GM12873 (cell line): ENCODE measurements at regions not wholly inside any gene's neighbourhood (a gene's known extent, or its start where the extent isn't known, plus 50 kb on each side); places are given as distances from the start of the nearest gene placed in this dataset.

Source experiments
- CTCF ChIP-seq: IDR thresholded peaks from 2 replicates; pipeline ENCODE4 v1.5.1; 2012; ENCODE audit warnings: low read depth, mild to moderate bottlenecking, moderate library complexity, low read length, control low read depth; ENCODE audit not compliant: insufficient read depth; ENCODE audit errors: missing control alignments

DNA sequence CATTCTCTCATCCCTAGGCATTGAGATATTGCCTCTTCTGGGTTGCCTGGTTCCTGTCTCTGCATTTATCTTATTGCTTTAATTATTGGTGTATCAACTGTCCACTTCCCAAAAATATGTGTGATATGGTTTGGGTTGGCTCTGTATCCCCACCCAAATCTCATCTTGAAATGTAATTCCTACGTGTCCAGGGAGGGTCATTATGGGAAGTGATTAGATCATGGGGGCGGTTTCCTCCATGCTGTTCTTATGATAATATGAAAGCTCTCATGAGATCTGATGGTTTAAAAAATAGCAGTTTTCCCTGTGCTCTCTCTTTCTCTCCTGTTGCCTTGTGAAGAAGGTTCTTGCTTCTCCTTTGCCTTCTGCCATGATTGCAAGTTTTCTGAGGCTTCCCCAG, 308.3 kb upstream of the HS3ST1 start:
- TF ChIP-seq CTCF, result no peak

GRCh38 chr4:11735651-11736050, 307.0 kb upstream of the HS3ST1 start:
- no peak for TF ChIP-seq CTCF

DNA sequence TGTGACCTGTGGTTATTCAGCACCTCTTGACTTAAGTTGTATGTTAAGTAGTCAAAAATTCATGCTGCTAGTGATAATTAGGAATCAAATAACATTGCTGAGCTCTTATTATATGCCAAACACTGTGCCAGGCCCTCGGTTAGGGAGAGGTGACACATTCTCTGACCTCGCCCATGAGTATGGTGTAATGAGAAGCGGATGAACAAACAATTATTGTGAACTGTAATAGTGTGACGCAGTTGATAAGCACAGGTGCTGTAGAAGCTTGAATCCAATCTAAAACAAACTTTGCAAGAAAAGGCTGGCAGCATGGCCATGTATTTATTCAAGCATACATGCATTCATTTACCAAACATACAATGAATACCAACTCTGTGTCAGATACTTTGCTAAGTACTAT, 303.5 kb upstream of the HS3ST1 start:
- TF ChIP-seq CTCF, result no peak

GRCh38 chr4:11730545-11730944, 301.9 kb upstream of the HS3ST1 start:
- no peak for TF ChIP-seq CTCF

GRCh38 chr4:11729548-11729947, 300.9 kb upstream of the HS3ST1 start:
- TF ChIP-seq CTCF, result no peak

- no peak for TF ChIP-seq CTCF
These were observed 299.3 kb upstream of the HS3ST1 start for GRCh38 chr4:11727903-11728564.

DNA sequence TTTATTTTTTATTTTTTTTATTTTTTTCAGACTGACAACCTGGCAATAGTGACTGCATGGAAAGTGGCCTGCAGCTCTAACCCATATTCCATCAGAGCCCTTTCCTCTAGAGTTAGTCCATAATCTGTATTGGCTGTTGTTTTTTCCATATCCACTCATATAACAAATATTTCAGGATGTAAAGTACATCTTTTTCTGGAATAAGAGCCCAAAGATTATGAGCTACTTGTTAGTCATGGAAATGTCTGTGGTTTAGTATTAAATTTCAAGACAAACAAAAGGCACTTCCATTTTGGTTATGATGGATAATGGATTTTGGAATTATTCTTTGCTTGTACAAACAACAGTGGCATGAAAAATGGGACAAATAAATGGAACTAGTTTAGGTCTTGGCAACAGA, 296.0 kb upstream of the HS3ST1 start:
- TF ChIP-seq CTCF, result no peak

DNA sequence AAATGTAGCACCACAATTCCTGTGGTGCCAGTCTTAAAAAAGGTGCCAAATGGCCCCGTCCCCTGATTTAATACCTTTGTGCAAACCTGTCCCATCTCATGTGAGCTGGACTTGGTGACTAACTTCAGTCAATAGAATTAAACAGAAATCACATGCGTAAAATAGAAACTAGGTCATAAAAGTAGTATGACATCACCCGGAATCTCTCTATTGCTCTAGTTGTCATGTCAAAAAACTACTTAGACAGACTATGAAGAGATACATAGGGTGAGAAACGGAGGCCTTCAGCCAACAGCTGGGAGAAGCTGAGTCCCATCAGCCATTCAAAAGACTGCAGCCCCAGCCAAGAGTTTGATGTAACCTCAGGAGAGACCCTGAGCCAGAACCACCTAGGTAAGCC, 293.5 kb upstream of the HS3ST1 start:
- TF ChIP-seq CTCF, result no peak
